ENCODE measurements at regions not wholly inside any gene's neighbourhood (a gene's known extent, or its start where the extent isn't known, plus 50 kb on each side); places are given as distances from the start of the nearest gene placed in this dataset.
A peak's percentile ranks its signal among the peaks of the same experiment; 100 is the strongest.

GRCh38 chr7:131109759-131110296 is 217.8 kb upstream of the MKLN1 start:
- DNase-seq, result peak; percentile 83

DNA sequence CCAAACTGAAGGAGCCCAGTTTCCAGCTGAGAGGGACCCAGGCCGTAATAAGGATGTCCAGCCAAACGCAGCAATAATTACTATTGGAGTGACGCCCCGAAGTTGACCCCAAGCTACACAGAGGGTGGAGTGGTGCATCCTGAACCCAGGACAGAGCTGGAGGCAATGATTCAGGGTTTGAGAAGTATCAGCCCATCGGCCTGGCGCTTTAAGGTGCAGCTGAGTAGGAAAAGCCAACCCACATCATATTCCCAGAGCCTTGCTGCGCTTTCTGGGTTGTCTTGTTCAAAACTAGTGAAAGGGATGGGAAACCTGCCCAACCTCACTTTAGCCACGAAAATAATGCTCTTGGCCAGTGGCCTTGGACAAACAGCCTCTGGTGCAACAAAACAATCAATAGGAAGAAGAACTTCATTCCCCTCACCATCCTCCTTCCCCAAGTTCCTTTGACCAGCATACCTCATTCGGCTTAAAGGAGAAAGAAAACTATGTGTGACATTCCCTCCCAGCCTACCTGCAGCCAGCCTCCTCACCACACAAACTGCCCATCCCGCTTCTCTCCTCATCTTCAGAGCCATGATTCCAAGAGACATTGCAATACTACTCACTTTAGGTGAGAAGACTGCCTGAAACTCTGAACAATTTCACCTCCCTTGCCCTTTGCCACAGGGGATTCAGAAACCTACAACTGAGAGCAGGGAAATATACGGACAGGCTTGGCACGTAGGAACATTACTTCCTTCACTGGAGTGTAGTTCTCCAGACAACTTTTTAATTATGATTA is 217.2 kb upstream of the MKLN1 start:
- peak; percentile 40 for DNase-seq

DNA sequence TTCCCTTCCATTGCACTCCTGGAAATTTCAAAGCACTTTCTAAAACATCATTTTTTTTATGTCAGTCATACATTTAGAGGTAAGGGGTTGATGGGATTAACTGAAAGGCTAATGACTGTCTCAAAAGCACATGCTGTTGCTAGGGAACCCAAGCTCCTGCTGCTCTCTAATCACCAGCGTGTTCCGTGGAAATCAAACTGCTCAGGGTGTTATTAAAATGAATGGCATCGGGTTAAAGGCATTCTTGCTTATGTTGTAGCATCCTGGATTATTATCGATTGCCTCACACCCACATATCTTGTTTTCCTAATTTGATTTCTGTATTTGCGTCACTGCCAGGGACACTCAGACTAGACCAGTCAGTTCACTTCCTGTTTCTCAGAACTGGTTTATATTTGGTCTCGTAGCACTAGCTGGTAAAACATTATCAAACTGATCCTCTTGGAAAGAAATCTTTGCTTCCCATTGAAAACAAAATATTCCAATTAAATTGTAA is 216.5 kb upstream of the MKLN1 start:
- DNase-seq, result peak; percentile 80

DNA sequence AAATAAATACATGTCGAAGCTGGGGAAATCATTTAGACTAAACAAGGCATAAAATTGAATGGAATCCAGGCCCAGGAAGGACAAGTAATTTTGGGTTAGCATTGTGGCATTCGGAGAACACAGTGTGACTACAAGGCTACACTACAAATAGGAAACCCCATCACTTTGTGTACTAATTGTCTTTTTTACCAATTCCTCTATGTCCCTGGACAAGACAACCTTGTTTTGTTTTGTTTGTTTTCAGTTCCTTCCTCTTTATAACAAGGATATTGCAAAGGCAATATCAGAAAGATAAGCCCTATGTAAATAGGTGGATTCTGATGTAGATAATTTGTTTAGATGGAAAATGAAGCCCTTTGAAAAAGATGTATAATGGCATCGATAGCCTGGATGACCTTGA is 215.9 kb upstream of the MKLN1 start:
- no peak for DNase-seq

DNA sequence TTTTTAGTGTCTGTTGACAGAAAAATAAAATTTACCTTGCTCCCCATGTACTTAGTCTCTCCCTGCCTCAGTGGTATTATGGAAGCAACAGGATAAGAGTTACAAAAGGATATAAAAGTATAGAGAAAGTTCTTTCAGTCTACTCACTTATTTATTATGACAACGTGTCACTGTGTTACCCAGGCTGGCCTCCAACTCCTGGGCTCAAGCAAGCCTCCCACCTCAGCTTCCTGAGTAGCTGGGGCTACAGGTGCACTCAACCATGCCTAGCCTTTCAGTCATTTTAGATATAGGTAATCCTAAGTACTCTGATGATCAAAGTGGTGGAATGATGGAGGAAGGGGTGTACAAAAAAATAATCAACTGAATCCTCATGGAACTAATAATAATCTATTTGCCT is 215.2 kb upstream of the MKLN1 start:
- DNase-seq, result no peak

DNA sequence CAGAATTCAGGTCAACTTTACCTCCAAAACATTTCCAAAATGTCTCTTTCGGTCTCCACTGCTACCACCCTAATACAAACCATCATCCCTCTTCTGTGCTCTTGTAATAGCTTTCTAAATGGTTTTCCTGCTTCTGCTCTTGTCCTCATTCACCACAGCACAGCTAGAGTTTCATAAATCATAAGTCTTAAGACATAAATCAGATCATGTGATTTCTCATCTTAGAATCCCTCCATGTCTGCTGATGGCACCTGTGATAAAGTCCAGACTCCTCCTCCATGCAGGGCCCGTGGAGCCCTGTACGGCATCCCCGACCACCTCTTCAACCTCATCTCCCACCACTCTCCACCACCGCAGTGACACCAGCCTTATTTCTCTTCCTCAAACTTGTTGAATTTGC is 212.3 kb upstream of the MKLN1 start:
- DNase-seq, result no peak

DNA sequence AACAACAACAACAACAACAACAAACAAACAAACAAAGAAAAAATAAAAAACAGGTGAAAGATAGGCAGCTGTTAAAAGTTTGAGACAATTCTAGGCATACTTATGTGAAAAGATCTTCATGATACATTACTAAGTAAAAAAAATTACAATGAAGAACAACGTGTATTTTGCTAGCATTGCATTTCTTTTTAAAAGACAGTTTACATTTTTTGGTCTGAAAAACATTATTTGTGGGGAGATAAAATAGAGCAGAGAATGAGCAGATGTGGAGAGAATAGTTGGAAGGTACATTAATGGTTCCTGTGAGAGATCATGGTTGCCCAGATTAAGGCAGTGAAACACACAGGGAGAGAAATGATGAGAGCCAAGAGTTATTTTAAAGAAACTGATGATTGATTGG is 210.2 kb upstream of the MKLN1 start:
- no peak for DNase-seq

DNA sequence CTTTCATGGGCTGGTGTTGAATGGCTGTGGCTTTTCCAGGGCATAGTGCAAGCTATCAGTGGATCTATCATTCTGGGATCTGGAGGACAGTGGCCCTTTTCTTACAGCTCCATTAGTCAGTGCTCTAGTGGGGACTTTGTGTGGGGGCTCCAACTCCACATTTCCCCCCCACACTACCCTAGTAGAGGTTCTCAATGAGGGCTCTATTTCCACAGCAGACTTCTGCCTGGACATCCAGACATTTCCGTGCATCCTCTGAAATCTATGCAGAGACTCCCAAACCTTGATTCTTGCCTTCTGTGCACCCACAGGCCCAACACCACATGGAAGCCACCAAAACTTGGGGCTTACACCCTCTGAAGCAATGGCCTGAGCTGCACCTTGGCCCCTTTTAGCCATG is 208.3 kb upstream of the MKLN1 start:
- DNase-seq, result no peak

DNA sequence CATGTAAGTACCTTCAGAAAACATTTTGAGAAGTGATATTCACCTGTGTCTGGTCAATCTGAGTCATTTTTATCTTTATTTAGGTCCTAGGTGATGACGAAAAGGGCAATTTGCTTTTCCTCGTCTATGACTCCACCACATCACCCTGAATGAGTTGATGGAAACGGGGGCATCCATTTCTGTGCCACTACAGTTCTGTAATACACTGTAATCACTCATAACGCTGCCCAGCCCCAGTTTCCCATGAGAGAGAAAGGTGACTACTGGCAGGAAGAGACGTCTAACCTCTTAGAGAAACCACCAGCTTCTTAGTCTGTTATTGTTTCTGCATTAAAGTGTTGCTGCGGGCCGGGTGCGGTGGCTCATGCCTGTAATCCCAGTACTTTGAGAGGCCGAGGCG is 205.3 kb upstream of the MKLN1 start:
- DNase-seq, result no peak

GRCh38 chr7:131124001-131124629 is 203.6 kb upstream of the MKLN1 start:
- DNase-seq, result no peak

DNA sequence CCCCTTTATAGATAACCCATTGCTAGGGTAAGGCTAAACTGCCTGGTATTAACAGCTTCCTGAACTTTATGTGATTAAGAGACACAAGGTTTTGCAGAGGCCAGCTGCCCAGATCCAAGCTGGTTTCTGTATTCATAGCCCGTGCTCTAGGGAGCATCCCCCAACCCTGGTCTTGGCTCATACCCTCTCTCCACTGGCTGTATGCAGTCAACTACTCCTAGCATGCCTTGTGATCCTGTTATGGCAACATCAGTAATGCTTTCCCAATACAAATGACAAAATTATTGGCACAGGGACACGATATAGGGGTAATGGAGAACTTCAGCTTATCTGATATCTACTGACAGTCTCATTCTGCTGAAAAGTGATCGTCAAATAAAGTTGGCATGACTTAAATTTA is 202.8 kb upstream of the MKLN1 start:
- DNase-seq, result no peak

GRCh38 chr7:131130324-131130723 is 197.4 kb upstream of the MKLN1 start:
- DNase-seq, result no peak

DNA sequence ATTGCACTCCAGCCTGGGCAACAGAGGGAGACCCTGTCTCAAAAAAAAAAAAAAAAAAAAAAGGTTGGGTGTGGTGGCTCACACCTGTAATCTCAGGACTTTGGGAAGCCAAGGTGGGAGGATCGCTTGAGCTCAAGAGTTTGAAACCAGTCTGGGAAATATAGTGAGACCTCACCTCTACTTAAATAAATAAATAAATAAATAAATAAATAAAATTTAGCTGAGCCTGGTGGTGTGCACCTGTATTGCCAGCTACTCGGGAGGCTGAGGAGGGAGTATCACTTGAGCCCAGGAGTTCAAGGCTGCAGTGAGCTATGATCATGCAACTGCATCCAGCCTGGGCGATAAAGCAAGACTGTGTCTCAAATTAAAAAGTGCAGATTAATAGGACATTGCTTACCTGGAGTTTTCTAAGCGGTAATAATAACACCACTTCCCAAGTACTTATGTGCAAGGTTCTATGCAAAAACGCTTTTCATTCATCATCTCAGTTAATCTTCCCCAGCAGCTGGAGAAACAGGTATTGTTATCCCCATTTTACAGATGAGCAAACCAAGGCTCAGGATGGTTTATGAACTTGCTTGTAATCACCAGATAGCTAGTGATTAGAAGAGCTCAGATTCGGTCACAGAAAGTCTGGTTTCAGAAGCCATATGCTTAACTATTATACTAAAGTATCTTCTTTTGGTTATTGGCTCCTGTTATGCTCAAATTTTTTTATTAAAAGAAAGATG is 196.5 kb upstream of the MKLN1 start:
- no peak for DNase-seq

- no peak for DNase-seq
Observed at GRCh38 chr7:131131746-131132431, 195.8 kb upstream of the MKLN1 start.

DNA sequence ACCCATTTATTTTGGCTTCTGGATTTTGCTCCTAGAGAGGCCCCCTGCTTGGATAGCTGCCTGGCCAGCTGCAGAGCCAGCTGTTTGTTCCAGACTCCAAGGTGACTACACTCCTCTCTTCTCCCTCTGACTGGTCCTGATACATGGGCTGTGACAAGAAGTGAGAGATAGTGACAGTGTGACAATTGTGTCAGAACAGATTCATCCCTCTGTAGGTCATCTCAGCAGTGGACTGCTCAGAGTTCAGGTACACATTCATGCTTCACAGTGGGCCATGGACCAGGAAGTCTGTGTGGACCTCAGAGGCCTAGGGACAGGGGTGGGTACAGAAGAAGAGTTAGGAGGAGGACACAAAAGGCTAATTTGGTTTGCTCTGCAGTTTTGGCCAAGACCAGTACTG is 188.2 kb upstream of the MKLN1 start:
- no peak for DNase-seq

DNA sequence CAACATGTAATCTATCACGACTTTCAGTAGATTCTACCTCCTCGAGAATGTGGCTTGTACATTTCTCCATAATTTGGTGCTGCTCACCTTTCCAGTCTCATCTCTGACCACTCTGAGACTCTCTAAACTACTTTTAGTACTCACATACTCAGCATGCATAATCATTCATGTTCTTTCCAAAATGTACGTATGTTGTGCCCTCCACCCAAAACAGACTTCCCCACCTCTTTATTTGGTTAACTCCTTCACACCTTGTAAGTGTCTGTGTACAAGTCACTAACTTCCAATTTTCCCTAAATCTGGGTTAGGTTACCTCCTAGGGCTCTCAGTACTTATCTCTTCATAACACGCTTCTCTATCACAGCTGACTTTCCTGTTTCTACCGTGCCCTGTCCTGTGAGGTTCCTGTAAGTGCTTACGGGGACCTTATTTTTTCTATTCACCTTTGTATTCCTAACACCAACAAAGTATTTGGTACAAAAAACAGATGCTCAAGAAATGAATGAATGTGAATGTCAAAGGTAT is 186.2 kb upstream of the MKLN1 start:
- DNase-seq, result no peak

DNA sequence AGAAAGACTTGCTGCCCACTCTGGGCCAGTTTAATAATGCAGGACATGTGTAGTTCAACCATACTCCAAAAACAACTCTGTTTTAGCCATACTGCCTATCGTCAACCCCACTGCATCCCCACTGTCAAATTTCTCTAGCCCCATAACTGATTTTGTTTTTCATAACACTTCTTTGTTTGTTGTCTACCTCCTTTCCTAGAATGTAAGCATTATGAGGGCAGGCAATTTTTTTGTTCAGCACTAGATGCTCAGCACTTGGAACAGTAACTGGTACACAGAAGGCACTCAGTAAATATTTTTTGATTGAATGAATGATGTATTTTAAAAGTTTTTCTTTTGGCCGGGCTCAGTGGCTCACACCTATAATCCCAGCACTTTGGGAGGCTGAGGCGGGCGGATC is 183.8 kb upstream of the MKLN1 start:
- DNase-seq, result no peak

- DNase-seq, result no peak
Observed at GRCh38 chr7:131145026-131145425, 182.7 kb upstream of the MKLN1 start.

DNA sequence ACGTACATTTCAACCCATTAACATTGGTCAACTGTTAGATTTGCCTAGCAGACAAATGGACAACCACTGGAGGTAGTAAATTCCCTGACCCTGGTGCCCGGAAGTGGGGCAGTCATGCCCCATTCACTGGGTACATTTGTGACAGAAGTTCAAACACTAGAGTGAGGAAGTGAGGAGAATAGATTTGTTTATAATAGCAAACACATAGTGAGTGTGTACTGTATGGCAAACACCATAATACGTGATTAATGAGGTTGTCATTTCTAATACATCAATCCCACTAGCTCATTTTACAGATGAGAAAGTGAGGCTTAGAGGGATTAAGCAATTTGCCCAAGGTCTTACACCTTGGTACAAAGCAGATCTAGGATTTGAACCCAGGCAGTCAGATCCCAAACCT is 181.9 kb upstream of the MKLN1 start:
- no peak for DNase-seq

DNA sequence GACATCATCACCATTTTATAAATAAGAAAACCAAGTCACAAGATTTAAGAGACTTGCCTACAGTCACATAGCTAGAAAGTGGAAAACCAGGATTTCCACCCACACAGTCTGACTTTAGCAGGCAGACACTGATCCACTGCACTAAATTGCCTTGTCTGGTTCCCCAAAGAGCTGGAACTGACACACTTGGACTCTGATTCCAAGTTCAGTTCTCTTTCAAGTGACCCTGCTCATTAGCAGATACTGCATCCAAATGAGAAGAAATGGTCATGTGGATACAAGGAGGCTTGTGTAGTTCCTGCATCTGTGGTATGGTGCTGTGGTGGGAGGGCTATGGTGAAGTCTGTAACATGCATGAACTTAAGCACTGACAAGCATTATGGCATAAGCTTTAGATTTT is 180.1 kb upstream of the MKLN1 start:
- no peak for DNase-seq

DNA sequence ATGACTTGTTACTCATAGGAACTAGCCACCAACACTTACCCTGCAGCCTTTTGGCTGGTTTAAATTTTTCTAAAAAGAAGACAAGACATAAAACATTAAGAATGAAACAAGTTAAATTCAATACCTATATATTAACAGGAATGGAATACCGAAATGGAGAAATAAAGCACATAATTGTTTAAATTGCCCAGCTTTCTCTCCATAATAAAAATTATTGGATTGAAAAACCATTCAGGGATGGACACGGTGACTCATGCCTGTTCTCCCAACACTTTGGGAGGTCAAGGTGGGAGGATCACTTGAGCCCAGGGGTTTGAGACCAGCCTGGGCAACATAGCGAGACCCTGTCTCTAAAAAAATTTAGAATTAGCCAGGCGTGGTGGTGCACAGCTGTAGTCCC is 179.4 kb upstream of the MKLN1 start:
- no peak for DNase-seq

- no peak for DNase-seq
Observed at GRCh38 chr7:131148708-131149428, 178.8 kb upstream of the MKLN1 start.

All from dermis blood vessel endothelial cell (primary cell).